ENCODE measurements at regions not wholly inside any gene's neighbourhood (a gene's known extent, or its start where the extent isn't known, plus 50 kb on each side); places are given as distances from the start of the nearest gene placed in this dataset.
A peak's percentile ranks its signal among the peaks of the same experiment; 100 is the strongest.

GRCh38 chr20:58596750-58597248 is 54.3 kb upstream of the STX16 start:
- H3K4me3 ChIP-seq = no peak overlapping the region
- 80% methylated on average over 3 of the region's 16 CpGs for WGBS (ENCODE audit: insufficient coverage, low coverage, low lambda C conversion rate, missing lambda C conversion rate)
- ATAC-seq (no peak), DNase-seq (no peak)
- no peak overlapping the region for H3K27ac ChIP-seq
- H3K27me3 ChIP-seq = no peaks in the 10 kb centered on the region
- no peaks in the 10 kb centered on the region for H3K36me3 ChIP-seq
- no peaks in the 10 kb centered on the region for H3K9me3 ChIP-seq
- intact Hi-C loops (cut with DNase I) = no loop called here
- TF ChIP-seq CTCF (IDR thresholded peaks at IDR 0.05) (no peak), POLR2A (IDR thresholded peaks at IDR 0.05) (no peak)
- peaks cover 0 to 13% (median 8%) of the 10 kb centered on the region in 4 donors for H3K4me1 ChIP-seq

DNA sequence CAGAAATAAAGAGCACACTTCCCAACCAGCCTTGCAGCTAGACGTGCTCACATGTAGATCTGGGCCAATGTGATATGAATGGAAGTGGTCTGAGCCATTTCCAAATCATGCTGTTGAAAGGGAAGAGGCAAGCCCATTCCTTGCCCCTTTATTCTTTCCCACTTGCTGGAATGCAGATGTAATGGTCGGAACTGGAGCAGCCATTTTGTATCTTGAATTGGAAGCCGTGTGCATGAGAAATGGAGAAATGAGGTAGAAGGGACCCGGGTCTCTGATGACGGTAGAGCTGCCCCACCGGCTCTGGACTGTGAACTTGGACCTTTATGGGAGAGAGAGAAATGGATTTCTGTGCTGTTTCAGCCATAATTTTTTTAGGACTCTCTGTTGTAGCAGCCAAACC is 54.8 kb upstream of the STX16 start:
- H3K27ac ChIP-seq = no peak overlapping the region
- no peak for TF ChIP-seq CTCF (IDR thresholded peaks at IDR 0.05)
- TF ChIP-seq POLR2A (IDR thresholded peaks at IDR 0.05) = no peak
- no peak overlapping the region for H3K4me3 ChIP-seq
- H3K27me3 ChIP-seq = no peaks in the 10 kb centered on the region
- ATAC-seq = no peak
- intact Hi-C loops (cut with DNase I) = no loop called here
- no peak for DNase-seq
- H3K4me1 ChIP-seq = peaks cover 0 to 10% (median 6%) of the 10 kb centered on the region in 4 donors
- 88% methylated on average over 6 of the region's 6 CpGs for WGBS (ENCODE audit: insufficient coverage, low coverage, low lambda C conversion rate, missing lambda C conversion rate)
- no peaks in the 10 kb centered on the region for H3K9me3 ChIP-seq
- no peaks in the 10 kb centered on the region for H3K36me3 ChIP-seq

- ATAC-seq = peak in 3 of 4 donors; percentile 44 to 79 (median 63)
- TF ChIP-seq CTCF (IDR thresholded peaks at IDR 0.05) = no peak
- no peak for TF ChIP-seq POLR2A (IDR thresholded peaks at IDR 0.05)
Measured at GRCh38 chr20:58595167-58595566, 55.9 kb upstream of the STX16 start.

DNA sequence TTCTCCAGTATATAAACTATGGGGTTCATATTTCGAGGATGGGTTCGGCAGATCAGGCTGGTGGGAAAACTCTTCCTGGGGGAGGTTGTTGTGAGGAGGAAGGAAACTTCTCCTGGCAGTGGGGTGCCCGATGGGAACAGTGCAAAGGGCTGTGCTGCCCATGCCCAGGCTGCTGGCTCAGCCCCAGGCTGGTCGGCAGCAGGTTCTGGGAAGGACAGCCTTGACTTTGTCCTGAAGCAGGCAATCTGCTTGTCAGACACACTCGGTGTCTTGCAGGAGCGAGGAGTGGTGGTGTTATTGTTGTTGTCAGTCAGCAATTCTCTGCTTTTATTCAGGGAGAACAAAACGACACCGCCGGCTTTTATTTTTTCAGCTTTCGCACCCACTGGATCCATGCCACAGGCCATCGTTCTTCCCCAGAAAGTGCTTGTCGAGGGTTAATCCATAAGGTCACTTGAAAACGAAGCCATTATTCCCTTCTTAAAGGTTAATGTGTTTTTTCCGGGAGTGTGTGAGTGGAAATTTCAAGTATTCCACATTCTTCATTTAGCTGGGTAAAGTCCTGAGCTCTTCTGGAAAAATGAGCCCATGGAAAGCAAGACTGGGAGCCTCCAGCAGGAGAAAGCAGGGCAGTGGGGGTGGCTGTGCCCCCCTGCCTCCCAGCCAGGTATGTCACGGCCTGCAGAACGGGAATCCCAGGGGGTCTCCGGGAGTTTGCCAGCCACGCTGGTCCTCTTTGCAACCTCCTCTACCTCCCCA is 57.0 kb upstream of the STX16 start:
- Histone ChIP-seq H3K4me3 (no peak overlapping the region), H3K36me3 (no peaks in the 10 kb centered on the region), H3K9me3 (no peaks in the 10 kb centered on the region), H3K27me3 (no peaks in the 10 kb centered on the region), H3K27ac (no peak overlapping the region), H3K4me1 (no peaks in the 10 kb centered on the region)
- no peak for TF ChIP-seq CTCF (IDR thresholded peaks at IDR 0.05)
- no peak for TF ChIP-seq POLR2A (IDR thresholded peaks at IDR 0.05)
- 72% methylated on average over 8 of the region's 18 CpGs for WGBS (ENCODE audit: insufficient coverage, low coverage, low lambda C conversion rate, missing lambda C conversion rate)
- no peak for ATAC-seq
- DNase-seq = no peak
- intact Hi-C loops (cut with DNase I) = no loop called here

More at GRCh38 chr20:58595167-58595566, 55.9 kb upstream of the STX16 start:
- Histone ChIP-seq H3K36me3 (no peaks in the 10 kb centered on the region), H3K27ac (no peak overlapping the region), H3K9me3 (no peaks in the 10 kb centered on the region), H3K4me1 (peaks cover 0 to under 1% (median 0%) of the 10 kb centered on the region in 4 donors), H3K4me3 (no peak overlapping the region), H3K27me3 (no peaks in the 10 kb centered on the region)
- intact Hi-C loops (cut with DNase I) = no loop called here
- no peak for DNase-seq
- 25% methylated on average over 3 of the region's 3 CpGs for WGBS (ENCODE audit: insufficient coverage, low coverage, low lambda C conversion rate, missing lambda C conversion rate)
